ENCODE measurements at regions not wholly inside any gene's neighbourhood (a gene's known extent, or its start where the extent isn't known, plus 50 kb on each side); places are given as distances from the start of the nearest gene placed in this dataset.

- TF ChIP-seq CTCF (conservative IDR thresholded peaks at IDR 0.05; ENCODE audit: low read depth in 2 of 2), result no peak
- no peak for TF ChIP-seq POLR2AphosphoS5 (IDR thresholded peaks at IDR 0.05; ENCODE audit: low read depth)
- no peak for TF ChIP-seq EZH2phosphoT487 (IDR thresholded peaks at IDR 0.05; ENCODE audit: unreplicated experiment)
- TF ChIP-seq EZH2 (IDR thresholded peaks at IDR 0.05; ENCODE audit: low read depth, unreplicated experiment), result no peak
- no peak for TF ChIP-seq REST (IDR thresholded peaks at IDR 0.05; ENCODE audit: unreplicated experiment)
- no peak for TF ChIP-seq JUNB (IDR thresholded peaks at IDR 0.05; ENCODE audit: unreplicated experiment)
- TF ChIP-seq ETS1 (IDR thresholded peaks at IDR 0.05), result no peak
- no peak for TF ChIP-seq ZNF331 (CRISPR knock-in tag; IDR thresholded peaks at IDR 0.05; ENCODE audit: low read depth)
- no peak for TF ChIP-seq CREB1 (CRISPR knock-in tag; IDR thresholded peaks at IDR 0.05; ENCODE audit: low read depth)
- no peak for TF ChIP-seq ZNF462 (CRISPR knock-in tag; IDR thresholded peaks at IDR 0.05)
These were observed 84.6 kb downstream of the MAFB start for GRCh38 chr20:40604416-40604815.
